DND-41 (cell line): ENCODE measurements at regions not wholly inside any gene's neighbourhood (a gene's known extent, or its start where the extent isn't known, plus 50 kb on each side); places are given as distances from the start of the nearest gene placed in this dataset.

ENCODE experiments used
- ATAC-seq: fragments of 200-7000 bp; cut with Tn5 transposase; 3 replicates; pipeline ENCODE4 v1.9.1; 2021; ENCODE audit warnings: low read depth; ENCODE audit not compliant: insufficient read depth
- DNase-seq: peaks from one replicate; pipeline ENCODE4 v3.0.0-alpha.2; 2020
- H2AFZ ChIP-seq: 2 replicates; pipeline ENCODE4 v1.6.0; 2012; ENCODE audit warnings: low read depth, low read length
- H3K27ac ChIP-seq: 2 replicates; pipeline ENCODE4 v1.5.1; 2012; ENCODE audit warnings: low read length, inconsistent platforms
- H3K27me3 ChIP-seq: fragments of 200-600 bp; sonication (generic); 2 replicates; pipeline ENCODE4 v1.6.0; 2012; ENCODE audit warnings: low read length, mild to moderate bottlenecking, inconsistent platforms; ENCODE audit not compliant: insufficient read depth, poor library complexity
- H3K36me3 ChIP-seq: 2 replicates; pipeline ENCODE4 v1.5.1; 2012; ENCODE audit warnings: low read length, inconsistent platforms; ENCODE audit not compliant: insufficient read depth
- H3K4me1 ChIP-seq: 2 replicates; pipeline ENCODE4 v1.5.1; 2012; ENCODE audit warnings: mild to moderate bottlenecking, low read length; ENCODE audit not compliant: insufficient read depth
- H3K4me2 ChIP-seq: 2 replicates; pipeline ENCODE4 v1.6.0; 2012; ENCODE audit warnings: mild to moderate bottlenecking, moderate library complexity, low read length, inconsistent platforms; ENCODE audit not compliant: insufficient read depth
- H3K4me3 ChIP-seq, 2 experiments: fragments of 200-600 bp in 1 of 2; shearing (Covaris generic) in 1 of 2; 2 replicates each; pipeline ENCODE4 v1.5.1; 2012 to 2016; ENCODE audit warnings: inconsistent platforms in 2 of 2, low read length in 2 of 2, mild to moderate bottlenecking in 2 of 2, low read depth in 1 of 2, moderate library complexity in 1 of 2
- H3K79me2 ChIP-seq: 2 replicates; pipeline ENCODE4 v1.6.0; 2012; ENCODE audit warnings: low read length, inconsistent platforms; ENCODE audit not compliant: insufficient read depth
- H3K9ac ChIP-seq: 2 replicates; pipeline ENCODE4 v1.6.0; 2012; ENCODE audit warnings: low read depth, mild to moderate bottlenecking, inconsistent platforms, low read length, moderate library complexity
- H3K9me3 ChIP-seq: 2 replicates; pipeline ENCODE4 v1.5.1; 2012; ENCODE audit warnings: low read length, moderate library complexity, mild to moderate bottlenecking, inconsistent platforms; ENCODE audit not compliant: insufficient read depth, severe bottlenecking
- H4K20me1 ChIP-seq: 2 replicates; pipeline ENCODE4 v1.6.0; 2012; ENCODE audit warnings: low read length; ENCODE audit not compliant: insufficient read depth
- EZH2 ChIP-seq: IDR thresholded peaks from 3 replicates; pipeline ENCODE4 v1.6.1; 2012; ENCODE audit warnings: borderline replicate concordance, low read depth, mild to moderate bottlenecking, moderate library complexity, low read length, inconsistent platforms; ENCODE audit not compliant: severe bottlenecking
- TF ChIP-seq, protein P1 (sequence below): IDR thresholded peaks from 2 replicates; pipeline ENCODE4 v1.5.1; 2012; ENCODE audit warnings: borderline replicate concordance, low read length, moderate library complexity, mild to moderate bottlenecking; ENCODE audit not compliant: poor library complexity, severe bottlenecking; ENCODE audit errors: extremely low read depth

DNA sequence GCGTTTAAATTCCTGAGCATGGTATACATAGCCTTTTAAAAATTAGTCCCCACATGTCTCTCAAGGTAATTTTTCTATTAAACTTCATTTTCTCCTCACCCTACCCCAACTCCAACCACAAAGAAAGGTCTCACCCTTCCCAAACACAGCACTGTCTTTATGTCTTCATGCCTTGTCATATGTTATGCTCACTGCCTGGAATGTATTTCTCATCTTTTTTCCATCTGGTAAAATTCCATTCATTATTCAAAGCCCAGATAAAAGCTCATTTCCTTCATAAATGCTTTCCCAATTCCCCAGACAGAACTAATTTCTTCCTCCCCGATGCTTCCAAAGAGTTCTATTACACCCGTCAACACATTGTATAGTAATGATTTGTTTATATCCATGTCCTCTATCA is 302.0 kb downstream of the ALDH8A1 start:
- Histone ChIP-seq H3K4me3 (no peak overlapping the region), H3K27me3 (peaks cover 16% of the 10 kb centered on the region), H3K4me2 (no peak overlapping the region), H3K4me1 (no peaks in the 10 kb centered on the region), H3K36me3 (no peaks in the 10 kb centered on the region), H3K79me2 (no peaks in the 10 kb centered on the region), H3K9me3 (no peaks in the 10 kb centered on the region), H3K27ac (no peak overlapping the region), H2AFZ (no peak overlapping the region), H4K20me1 (no peaks in the 10 kb centered on the region), H3K9ac (no peak overlapping the region)
- DNase-seq (no peak), ATAC-seq (no peak)
- TF ChIP-seq EZH2 = no peak
- TF ChIP-seq, protein P1, sequence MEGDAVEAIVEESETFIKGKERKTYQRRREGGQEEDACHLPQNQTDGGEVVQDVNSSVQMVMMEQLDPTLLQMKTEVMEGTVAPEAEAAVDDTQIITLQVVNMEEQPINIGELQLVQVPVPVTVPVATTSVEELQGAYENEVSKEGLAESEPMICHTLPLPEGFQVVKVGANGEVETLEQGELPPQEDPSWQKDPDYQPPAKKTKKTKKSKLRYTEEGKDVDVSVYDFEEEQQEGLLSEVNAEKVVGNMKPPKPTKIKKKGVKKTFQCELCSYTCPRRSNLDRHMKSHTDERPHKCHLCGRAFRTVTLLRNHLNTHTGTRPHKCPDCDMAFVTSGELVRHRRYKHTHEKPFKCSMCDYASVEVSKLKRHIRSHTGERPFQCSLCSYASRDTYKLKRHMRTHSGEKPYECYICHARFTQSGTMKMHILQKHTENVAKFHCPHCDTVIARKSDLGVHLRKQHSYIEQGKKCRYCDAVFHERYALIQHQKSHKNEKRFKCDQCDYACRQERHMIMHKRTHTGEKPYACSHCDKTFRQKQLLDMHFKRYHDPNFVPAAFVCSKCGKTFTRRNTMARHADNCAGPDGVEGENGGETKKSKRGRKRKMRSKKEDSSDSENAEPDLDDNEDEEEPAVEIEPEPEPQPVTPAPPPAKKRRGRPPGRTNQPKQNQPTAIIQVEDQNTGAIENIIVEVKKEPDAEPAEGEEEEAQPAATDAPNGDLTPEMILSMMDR = no peak

DNA sequence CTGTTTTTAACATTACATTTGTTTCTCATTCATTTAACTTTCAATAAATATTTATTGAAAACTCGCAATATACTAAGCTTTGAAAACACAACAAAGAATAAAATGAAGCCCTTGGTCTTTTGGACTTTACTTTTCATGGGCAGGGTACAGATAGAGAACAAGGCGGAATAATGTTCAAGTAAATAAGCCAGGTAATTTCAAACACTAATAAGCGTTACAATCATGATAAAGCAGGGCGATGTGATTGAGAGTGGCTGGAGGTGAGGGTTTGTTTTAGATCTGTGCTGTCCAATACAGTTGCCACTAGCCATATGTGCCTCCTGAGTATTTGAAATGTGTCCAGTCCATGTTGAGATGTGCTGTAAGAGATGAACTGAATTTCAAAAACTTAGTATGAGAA is 307.1 kb downstream of the ALDH8A1 start:
- TF ChIP-seq, protein P1 = no peak
- no peak for TF ChIP-seq EZH2
- Histone ChIP-seq H4K20me1 (no peaks in the 10 kb centered on the region), H3K4me2 (no peak overlapping the region), H3K27me3 (no peaks in the 10 kb centered on the region), H3K79me2 (no peaks in the 10 kb centered on the region), H3K4me3 (no peak overlapping the region), H3K9me3 (no peaks in the 10 kb centered on the region), H3K4me1 (no peaks in the 10 kb centered on the region; the same call in 1 of the 2 replicates), H3K27ac (no peak overlapping the region), H2AFZ (no peak overlapping the region), H3K36me3 (no peaks in the 10 kb centered on the region), H3K9ac (no peak overlapping the region)
- no peak for DNase-seq
- no peak for ATAC-seq

DNA sequence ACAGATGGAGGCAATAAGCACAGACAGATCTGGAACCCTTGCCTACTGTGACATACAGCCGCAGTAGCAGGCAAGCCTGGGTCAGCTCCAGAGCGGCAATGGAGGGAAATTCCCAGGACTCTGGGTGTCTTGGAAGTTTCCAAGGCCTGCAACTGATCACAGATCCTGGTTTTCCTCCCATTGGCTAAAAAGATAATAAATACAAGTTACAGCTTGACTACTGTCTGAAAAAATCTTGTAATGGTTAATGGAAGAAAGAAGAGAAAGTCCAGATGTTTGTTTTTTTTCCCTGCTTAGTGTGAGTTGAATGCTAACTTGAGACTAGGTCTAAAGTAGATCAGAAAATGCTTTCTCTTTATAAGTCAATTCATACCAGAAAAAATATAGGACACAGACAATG is 307.6 kb downstream of the ALDH8A1 start:
- Histone ChIP-seq H3K9ac (no peak overlapping the region), H4K20me1 (no peaks in the 10 kb centered on the region), H3K4me1 (no peaks in the 10 kb centered on the region; the same call in 1 of the 2 replicates), H3K4me3 (no peak overlapping the region), H3K27ac (no peak overlapping the region), H3K36me3 (no peaks in the 10 kb centered on the region), H3K4me2 (no peak overlapping the region), H3K27me3 (no peaks in the 10 kb centered on the region), H3K79me2 (no peaks in the 10 kb centered on the region), H2AFZ (no peak overlapping the region), H3K9me3 (no peaks in the 10 kb centered on the region)
- ATAC-seq (no peak), DNase-seq (no peak)
- TF ChIP-seq, protein P1 = no peak
- no peak for TF ChIP-seq EZH2

DNA sequence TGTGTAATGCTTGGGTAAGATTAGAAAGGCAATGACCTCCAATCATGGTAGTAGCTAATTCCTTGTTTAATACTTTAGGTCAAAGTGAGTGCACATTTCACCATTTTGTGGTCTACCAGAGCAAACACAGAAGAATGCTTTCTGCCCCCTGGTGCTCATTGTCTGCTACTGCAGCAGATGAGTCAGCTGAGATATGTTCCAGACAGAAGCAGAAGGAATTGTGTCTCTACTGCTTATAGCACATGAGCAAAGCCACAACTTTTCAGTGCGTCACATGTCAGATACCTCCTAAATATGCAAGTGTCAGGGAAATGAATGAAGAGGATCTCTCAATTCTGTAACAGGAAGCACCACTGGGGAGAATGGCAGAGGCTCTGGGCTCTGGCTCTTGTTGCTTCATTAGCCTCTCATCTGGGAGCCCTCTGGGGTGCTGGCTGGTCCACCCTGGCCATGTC is 308.9 kb downstream of the ALDH8A1 start:
- Histone ChIP-seq H3K4me2 (no peak overlapping the region), H3K9me3 (no peaks in the 10 kb centered on the region), H3K79me2 (no peaks in the 10 kb centered on the region), H3K4me3 (no peak overlapping the region), H4K20me1 (no peaks in the 10 kb centered on the region), H3K27me3 (no peaks in the 10 kb centered on the region), H3K4me1 (no peaks in the 10 kb centered on the region; the same call in 1 of the 2 replicates), H3K9ac (no peak overlapping the region), H3K27ac (no peak overlapping the region), H2AFZ (0 out of 2 replicates have a peak overlapping the region, but pooled peaks have one; percentile 16), H3K36me3 (no peaks in the 10 kb centered on the region)
- no peak for TF ChIP-seq EZH2
- TF ChIP-seq, protein P1 = peak; percentile 99
- ATAC-seq = peak; percentile 93
- DNase-seq = peak; percentile 77
